ENCODE measurements at regions not wholly inside any gene's neighbourhood (a gene's known extent, or its start where the extent isn't known, plus 50 kb on each side); places are given as distances from the start of the nearest gene placed in this dataset.

DNA sequence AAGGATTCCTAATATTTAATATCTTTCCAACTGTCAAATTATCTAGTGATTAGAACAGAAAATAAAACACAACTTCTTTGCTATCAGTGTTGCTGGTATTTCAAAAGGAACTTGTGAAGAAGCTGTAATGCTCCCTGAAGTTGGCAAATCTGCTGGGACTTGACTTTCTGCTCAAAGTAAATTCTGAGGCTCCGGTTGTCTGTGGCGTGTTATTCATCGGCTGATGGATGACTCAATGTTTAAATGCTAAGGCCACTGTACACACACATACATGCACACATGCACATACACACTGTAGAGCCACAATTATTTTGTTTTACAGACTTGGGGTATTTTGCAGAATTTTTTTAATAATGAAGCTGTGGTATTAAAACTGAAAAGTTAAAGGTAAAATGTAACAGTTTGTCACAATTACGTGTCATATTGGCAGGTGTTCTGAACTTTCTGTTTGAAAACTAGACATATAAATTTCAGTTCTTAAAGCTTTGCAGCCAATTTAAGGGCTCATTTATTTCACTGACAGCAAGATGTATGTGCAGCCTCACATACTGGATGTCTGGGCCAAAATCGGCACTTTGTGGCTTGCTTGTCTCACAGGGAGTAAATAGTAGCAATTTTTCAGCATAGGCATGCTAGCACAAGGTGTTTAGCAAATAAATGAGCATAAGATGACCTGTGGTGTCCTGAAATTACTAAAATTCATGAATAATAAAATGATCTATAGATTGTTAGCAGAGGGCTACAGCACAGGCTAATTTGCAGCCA is 1691.7 kb upstream of the PCDH20 start:
- WGBS: 58% methylated on average over 5 of the region's 5 CpGs
- Histone ChIP-seq H3K4me1 (ENCODE audit: insufficient read depth) (no peaks in the 10 kb centered on the region), H3K36me3 (ENCODE audit: insufficient read depth) (no peaks in the 10 kb centered on the region), H3K4me3 (ENCODE audit: low read depth, low read length) (no peak overlapping the region), H3K27ac (ENCODE audit: low read depth) (no peak overlapping the region)
- DNase-seq (ENCODE audit: extremely low spot score): no peak

DNA sequence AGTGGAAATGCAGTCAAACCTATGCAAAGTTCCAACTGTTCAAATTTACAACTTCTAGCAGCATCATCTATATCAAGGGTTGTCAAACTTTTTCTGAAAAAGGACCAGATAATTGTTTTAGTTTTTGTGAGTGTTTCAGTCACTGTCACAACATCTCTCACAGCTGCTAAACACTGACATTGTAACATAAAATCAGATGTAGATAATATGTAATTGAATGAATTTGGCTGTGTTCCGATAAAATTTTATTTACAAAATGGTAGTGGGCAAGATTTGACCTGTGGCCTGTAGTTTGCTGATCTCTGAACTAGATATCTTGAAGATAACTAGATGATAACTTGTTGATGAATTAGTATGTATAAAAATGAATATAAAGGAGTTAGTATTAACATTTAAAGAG is 1679.1 kb upstream of the PCDH20 start:
- no peaks in the 10 kb centered on the region for H3K4me1 ChIP-seq (ENCODE audit: insufficient read depth)
- no peak overlapping the region for H3K27ac ChIP-seq (ENCODE audit: low read depth)
- no peak for DNase-seq (ENCODE audit: extremely low spot score)
- H3K36me3 ChIP-seq (ENCODE audit: insufficient read depth): no peaks in the 10 kb centered on the region
- H3K4me3 ChIP-seq (ENCODE audit: low read depth, low read length): no peak overlapping the region
- WGBS: 78% methylated on average over 1 of the region's 1 CpG

DNA sequence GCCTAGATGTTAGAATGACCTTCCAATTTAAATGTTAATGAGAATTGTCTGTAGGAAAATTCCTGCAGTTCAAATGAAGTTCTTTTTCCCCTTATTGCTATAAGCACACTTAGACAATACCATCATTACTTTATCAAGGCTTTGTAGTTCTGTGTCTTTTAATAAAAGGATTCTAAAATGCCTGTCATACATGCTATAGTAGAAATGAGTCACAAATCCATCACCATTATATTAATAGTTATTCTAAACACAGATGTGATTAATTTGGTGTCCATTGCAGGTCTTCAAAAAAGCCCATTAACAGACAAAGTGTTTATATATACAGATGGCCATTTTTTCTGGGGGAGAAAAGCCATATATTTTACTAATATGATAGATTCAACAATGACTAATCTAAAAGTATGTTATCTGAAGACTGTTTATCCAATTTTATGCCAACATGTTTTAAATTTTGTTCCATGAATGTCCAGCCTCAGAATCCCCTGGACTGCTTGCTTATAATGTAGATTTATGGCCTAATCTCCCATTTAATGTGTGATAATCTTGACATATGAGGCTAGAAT is 1678.3 kb upstream of the PCDH20 start:
- Histone ChIP-seq H3K27ac (ENCODE audit: low read depth) (no peak overlapping the region), H3K4me1 (ENCODE audit: insufficient read depth) (no peaks in the 10 kb centered on the region), H3K36me3 (ENCODE audit: insufficient read depth) (no peaks in the 10 kb centered on the region), H3K4me3 (ENCODE audit: low read depth, low read length) (no peak overlapping the region)
- DNase-seq (ENCODE audit: extremely low spot score): no peak

DNA sequence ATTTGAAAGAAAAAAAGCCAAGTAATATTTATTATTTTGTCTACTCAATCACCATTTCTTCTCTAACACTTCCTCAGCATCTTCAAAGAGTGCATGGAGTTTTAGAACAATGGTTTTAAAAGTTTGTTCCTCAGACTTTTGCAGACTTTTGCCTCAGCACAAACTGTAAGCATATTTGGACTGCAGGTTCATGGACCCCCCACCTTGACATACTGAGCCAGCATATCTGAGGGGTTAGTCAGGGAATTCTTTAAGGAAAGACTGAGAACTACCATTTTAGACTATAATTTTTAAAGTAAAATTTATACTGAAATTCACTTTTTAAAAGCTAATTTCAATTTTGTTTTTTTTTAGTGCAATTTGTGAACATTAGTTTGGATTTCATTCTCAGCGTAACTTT is 1676.8 kb upstream of the PCDH20 start:
- WGBS: 97% methylated on average over 1 of the region's 1 CpG
- Histone ChIP-seq H3K27ac (ENCODE audit: low read depth) (no peak overlapping the region), H3K4me1 (ENCODE audit: insufficient read depth) (no peaks in the 10 kb centered on the region), H3K36me3 (ENCODE audit: insufficient read depth) (no peaks in the 10 kb centered on the region), H3K4me3 (ENCODE audit: low read depth, low read length) (no peak overlapping the region)
- no peak for DNase-seq (ENCODE audit: extremely low spot score)

DNA sequence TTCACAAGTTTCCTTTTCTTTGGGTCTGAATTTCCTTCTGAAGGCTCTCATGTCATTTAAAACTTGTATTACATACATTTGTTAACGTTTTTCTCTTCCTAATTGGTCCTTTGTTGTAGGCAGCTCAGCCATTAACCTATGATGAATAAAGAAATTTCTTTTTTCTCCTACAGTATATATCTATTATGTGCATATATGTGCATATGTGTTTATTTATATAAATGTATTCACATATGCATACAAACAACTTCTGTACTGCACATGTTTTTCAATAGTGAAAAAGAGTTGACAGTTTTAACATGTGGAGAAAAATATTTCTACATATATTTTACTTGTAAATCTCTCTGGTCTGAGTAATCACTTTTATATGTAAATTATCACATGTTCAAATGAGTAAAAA is 1674.9 kb upstream of the PCDH20 start:
- no peak overlapping the region for H3K4me3 ChIP-seq (ENCODE audit: low read depth, low read length)
- no peak overlapping the region for H3K27ac ChIP-seq (ENCODE audit: low read depth)
- H3K4me1 ChIP-seq (ENCODE audit: insufficient read depth): no peaks in the 10 kb centered on the region
- WGBS: 64% methylated on average over 1 of the region's 1 CpG
- no peaks in the 10 kb centered on the region for H3K36me3 ChIP-seq (ENCODE audit: insufficient read depth)
- no peak for DNase-seq (ENCODE audit: extremely low spot score)

DNA sequence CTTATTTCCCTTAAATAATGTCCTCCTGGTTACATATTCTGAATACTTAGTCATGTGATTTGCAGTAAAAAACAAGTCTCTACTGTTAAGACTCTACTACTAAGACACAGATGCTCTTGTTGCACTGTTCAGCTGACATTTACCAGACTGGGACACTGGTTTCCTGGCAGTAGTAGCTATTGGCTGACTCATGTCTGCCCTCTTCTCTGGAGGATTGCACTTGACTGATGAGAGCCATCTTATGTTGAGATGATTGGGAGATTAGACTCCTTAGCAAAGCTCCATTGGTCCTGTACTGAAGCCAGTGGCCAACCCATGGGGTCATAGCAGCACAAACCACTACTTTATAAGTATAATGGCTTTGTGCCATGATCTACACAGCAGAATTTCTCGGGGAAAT is 1672.6 kb upstream of the PCDH20 start:
- no peak overlapping the region for H3K4me3 ChIP-seq (ENCODE audit: low read depth, low read length)
- no peaks in the 10 kb centered on the region for H3K36me3 ChIP-seq (ENCODE audit: insufficient read depth)
- H3K27ac ChIP-seq (ENCODE audit: low read depth): no peak overlapping the region
- no peaks in the 10 kb centered on the region for H3K4me1 ChIP-seq (ENCODE audit: insufficient read depth)
- DNase-seq (ENCODE audit: extremely low spot score): no peak
- WGBS: 83% methylated on average over 1 of the region's 1 CpG

DNA sequence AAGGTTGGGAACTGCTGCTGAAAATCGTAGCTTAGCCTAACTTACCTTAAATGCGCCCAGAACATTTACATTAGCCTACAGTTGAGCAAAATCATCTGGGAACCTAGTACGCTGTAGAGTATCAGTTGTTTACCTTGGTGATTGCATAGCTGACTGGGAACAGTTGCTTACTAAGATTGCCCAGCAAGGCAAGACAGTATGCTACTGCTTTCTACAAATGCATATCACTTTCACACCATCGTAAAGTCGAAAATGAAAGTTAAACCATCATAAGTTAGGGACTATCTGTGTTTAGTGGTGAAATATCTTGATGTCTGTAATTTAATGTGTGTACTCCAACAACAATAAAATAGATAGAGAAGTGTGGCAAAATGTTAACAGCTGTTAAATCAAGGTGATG is 1670.6 kb upstream of the PCDH20 start:
- WGBS: 48% methylated on average over 5 of the region's 5 CpGs
- no peak for DNase-seq (ENCODE audit: extremely low spot score)
- Histone ChIP-seq H3K36me3 (ENCODE audit: insufficient read depth) (no peaks in the 10 kb centered on the region), H3K4me1 (ENCODE audit: insufficient read depth) (no peaks in the 10 kb centered on the region), H3K27ac (ENCODE audit: low read depth) (no peak overlapping the region), H3K4me3 (ENCODE audit: low read depth, low read length) (no peak overlapping the region)

DNA sequence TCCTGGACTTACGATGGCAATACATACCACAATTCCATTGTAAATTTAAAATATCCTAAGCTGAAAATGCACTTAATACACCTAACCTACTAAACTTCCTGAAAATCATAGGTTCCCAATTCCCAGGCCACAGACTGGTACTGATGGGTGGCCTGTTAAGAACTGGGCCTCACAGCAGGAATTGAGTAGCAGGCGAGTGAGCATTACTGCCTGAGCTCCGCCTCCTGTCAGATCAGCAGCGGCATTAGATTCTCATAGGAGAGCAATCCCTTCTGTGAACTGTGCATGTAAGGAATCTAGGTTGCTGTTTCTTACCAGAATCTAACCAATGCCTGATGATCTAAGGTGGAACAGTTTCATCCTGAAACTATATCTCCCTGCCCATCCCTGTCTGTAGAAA is 1670.2 kb upstream of the PCDH20 start:
- no peaks in the 10 kb centered on the region for H3K36me3 ChIP-seq (ENCODE audit: insufficient read depth)
- 69% methylated on average over 4 of the region's 4 CpGs for WGBS
- no peak for DNase-seq (ENCODE audit: extremely low spot score)
- no peaks in the 10 kb centered on the region for H3K4me1 ChIP-seq (ENCODE audit: insufficient read depth)
- H3K4me3 ChIP-seq (ENCODE audit: low read depth, low read length): no peak overlapping the region
- no peak overlapping the region for H3K27ac ChIP-seq (ENCODE audit: low read depth)

DNA sequence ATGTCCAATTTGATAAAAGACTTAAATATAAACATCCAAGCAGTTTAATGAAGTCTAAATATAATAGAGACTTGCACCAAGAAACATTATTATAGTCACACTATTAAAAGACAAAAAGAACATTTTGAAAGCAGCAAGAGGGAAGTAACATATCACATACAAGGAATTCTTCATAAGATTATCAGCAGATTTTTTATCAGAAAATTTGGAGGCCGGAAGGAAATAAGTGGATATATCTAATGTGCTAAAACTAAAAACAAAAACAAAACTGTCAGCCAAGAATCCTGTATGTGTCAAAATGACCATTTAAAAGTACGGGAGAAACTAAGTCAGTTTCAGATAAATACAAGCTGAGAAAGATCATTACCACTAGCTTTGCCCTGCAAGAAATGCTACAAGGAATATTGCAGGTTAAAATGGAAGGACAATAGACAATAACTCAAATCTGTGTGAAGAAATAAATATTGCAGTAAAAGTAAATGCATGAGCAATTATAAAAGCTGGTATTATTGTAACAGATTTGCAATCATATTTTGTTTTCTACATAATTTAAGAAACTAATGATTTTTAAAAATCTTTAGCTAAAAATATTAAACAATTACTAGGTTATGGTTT is 1665.9 kb upstream of the PCDH20 start:
- Histone ChIP-seq H3K27ac (ENCODE audit: low read depth) (no peak overlapping the region), H3K4me3 (ENCODE audit: low read depth, low read length) (no peak overlapping the region), H3K4me1 (ENCODE audit: insufficient read depth) (no peaks in the 10 kb centered on the region), H3K36me3 (ENCODE audit: insufficient read depth) (no peaks in the 10 kb centered on the region)
- WGBS: 92% methylated on average over 2 of the region's 2 CpGs
- no peak for DNase-seq (ENCODE audit: extremely low spot score)

DNA sequence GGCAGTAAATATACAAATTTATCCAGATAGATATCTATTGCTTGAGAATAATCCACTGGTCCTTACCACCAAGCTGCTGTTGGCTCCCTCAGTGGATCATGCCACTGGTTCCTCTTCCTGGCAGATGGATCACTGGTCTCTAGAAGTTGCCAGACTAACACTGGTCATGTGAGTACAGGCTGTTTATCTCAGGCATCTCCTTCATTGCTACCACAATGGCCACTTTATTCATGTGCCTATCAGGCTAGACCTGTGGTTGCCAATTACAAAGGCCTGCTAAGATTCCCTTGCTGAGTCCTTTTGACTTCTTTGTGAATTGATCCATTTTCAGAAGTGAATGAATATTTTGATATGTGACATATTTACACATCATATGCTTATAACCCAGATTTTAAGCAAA is 1659.5 kb upstream of the PCDH20 start:
- no peaks in the 10 kb centered on the region for H3K36me3 ChIP-seq (ENCODE audit: insufficient read depth)
- no peak for DNase-seq (ENCODE audit: extremely low spot score)
- no peak overlapping the region for H3K4me3 ChIP-seq (ENCODE audit: low read depth, low read length)
- no peak overlapping the region for H3K27ac ChIP-seq (ENCODE audit: low read depth)
- no peaks in the 10 kb centered on the region for H3K4me1 ChIP-seq (ENCODE audit: insufficient read depth)

DNA sequence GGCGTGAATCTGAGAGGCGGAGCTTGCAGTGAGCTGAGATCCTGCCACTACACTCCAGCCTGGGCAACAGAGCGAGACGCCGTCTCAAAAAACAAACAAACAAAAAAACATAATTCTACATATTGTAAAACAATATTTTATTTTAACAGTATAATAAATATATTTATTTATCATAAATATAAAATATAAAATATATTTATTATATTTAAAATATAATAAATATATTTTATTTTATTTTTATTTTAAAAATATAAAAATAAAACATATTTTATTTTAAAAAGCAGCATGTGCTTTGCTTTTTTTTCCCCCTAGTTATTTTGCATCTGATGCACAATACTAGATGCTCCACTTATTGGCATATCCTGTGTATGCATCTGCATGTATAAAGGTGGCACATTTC is 1634.6 kb upstream of the PCDH20 start:
- Histone ChIP-seq H3K4me1 (ENCODE audit: insufficient read depth) (no peaks in the 10 kb centered on the region), H3K36me3 (ENCODE audit: insufficient read depth) (no peaks in the 10 kb centered on the region), H3K27ac (ENCODE audit: low read depth) (no peak overlapping the region), H3K4me3 (ENCODE audit: low read depth, low read length) (no peak overlapping the region)
- DNase-seq (ENCODE audit: extremely low spot score): no peak
- WGBS: 96% methylated on average over 5 of the region's 5 CpGs

DNA sequence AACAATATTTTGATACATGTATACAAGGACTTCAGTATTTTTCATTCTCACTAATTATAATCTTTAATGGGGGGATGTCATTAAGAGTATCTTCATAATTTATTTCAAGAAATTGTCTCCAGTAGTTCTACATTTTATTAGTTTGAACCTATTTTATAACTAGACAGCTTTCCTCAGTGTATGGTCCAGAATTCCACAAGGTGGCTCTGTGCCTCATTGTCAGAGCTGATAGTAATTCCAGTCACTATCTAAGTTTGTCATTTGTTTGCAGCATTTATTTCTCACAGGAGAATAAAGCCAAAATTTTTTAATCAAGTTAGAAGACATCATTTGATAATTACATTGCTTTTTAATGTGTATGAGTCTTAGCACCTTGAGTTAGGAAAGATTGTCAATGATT is 1633.0 kb upstream of the PCDH20 start:
- no peak for DNase-seq (ENCODE audit: extremely low spot score)
- Histone ChIP-seq H3K4me1 (ENCODE audit: insufficient read depth) (no peaks in the 10 kb centered on the region), H3K36me3 (ENCODE audit: insufficient read depth) (no peaks in the 10 kb centered on the region), H3K4me3 (ENCODE audit: low read depth, low read length) (no peak overlapping the region), H3K27ac (ENCODE audit: low read depth) (no peak overlapping the region)

DNA sequence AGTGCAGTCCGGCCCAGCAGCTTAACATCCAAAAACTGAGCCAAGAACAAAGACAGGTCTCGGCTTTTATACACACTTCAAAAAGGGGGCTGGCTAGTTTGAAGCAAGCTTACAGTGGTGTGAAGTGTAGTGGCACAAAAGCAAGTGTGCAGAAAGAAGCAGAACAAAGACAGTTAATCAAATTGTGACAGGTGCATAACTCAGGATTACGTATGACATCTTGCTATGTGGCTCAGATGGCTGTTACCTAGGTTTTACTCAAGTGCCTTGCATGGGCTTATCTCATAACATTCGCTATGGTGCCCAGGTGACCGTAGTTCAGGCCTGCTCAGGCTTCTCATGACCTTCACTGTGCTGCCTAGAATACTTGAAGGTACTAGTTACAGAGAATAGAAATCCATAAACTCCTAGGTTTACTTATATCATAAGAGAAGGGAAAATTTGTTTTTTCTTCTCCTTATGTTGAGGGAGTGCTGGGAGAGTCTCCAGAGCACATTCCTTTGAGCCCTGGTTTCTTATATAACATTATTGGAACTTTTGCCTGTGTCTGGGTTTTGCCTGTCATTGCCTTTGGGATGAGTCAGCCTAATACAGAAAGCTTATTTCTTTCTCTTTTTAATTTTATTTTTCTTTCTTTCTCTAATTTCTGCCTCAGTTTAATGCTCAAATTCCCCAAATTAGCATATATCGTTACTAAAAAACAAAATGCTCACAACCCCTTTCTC is 1629.1 kb upstream of the PCDH20 start:
- Histone ChIP-seq H3K36me3 (ENCODE audit: insufficient read depth) (no peaks in the 10 kb centered on the region), H3K4me1 (ENCODE audit: insufficient read depth) (no peaks in the 10 kb centered on the region), H3K27ac (ENCODE audit: low read depth) (no peak overlapping the region), H3K4me3 (ENCODE audit: low read depth, low read length) (no peak overlapping the region)
- 47% methylated on average over 6 of the region's 6 CpGs for WGBS
- DNase-seq (ENCODE audit: extremely low spot score): no peak

DNA sequence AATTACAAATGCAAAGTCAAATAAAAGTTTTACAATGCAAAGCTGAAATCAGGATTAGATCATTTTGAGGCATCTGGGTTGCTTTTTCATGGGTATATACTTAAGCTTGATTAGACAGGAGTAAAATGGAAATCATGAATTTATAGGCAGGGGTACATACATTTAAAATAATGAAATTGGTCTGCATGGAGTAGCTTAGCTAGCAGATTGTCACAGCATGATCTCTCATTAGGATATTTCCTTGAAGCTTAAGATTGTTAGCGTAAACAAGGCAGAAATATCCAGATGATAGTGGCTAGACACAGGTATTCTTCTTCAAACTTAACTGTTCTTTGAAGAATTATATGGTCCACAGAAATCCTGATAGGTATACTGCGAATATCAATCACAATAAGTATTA is 1627.0 kb upstream of the PCDH20 start:
- no peak for DNase-seq (ENCODE audit: extremely low spot score)
- WGBS: 54% methylated on average over 2 of the region's 2 CpGs
- Histone ChIP-seq H3K36me3 (ENCODE audit: insufficient read depth) (no peaks in the 10 kb centered on the region), H3K4me1 (ENCODE audit: insufficient read depth) (no peaks in the 10 kb centered on the region), H3K27ac (ENCODE audit: low read depth) (no peak overlapping the region), H3K4me3 (ENCODE audit: low read depth, low read length) (no peak overlapping the region)
